Subcutaneous abdominal adipose tissue (tissue), 5 donors: ENCODE measurements at regions not wholly inside any gene's neighbourhood (a gene's known extent, or its start where the extent isn't known, plus 50 kb on each side); places are given as distances from the start of the nearest gene placed in this dataset.
"Not testable (repeated sequence)": the region's sequence is repeated elsewhere in the genome, so short reads cannot be mapped to it uniquely, and the experiment has no call there.

Source experiments
- H3K27ac ChIP-seq: one replicate; pipeline ENCODE4 v1.7.0; 2013; ENCODE audit warnings: low read depth, mild to moderate bottlenecking, inconsistent platforms, low read length, moderate library complexity
- H3K27me3 ChIP-seq, 5 donors: one replicate each; pipeline ENCODE4 v1.7.0; 2013; ENCODE audit warnings: low read length in 5 of 5, inconsistent platforms in 1 of 5; ENCODE audit not compliant: control insufficient read depth in 5 of 5, insufficient read depth in 4 of 5
- H3K36me3 ChIP-seq, 5 donors: one replicate each; pipeline ENCODE4 v1.7.0; 2013; ENCODE audit warnings: low read length in 5 of 5; ENCODE audit not compliant: control insufficient read depth in 5 of 5, insufficient read depth in 5 of 5
- H3K4me1 ChIP-seq, 5 donors: one replicate each; pipeline ENCODE4 v1.7.0; 2013; ENCODE audit warnings: low read length in 5 of 5, mild to moderate bottlenecking in 3 of 5, moderate library complexity in 1 of 5; ENCODE audit not compliant: control insufficient read depth in 5 of 5, insufficient read depth in 5 of 5
- H3K4me3 ChIP-seq, 5 donors: one replicate each; pipeline ENCODE4 v1.7.0; 2013; ENCODE audit warnings: low read length in 5 of 5, low read depth in 1 of 5
- H3K9ac ChIP-seq, 5 donors: one replicate each; pipeline ENCODE4 v1.7.0; 2013; ENCODE audit warnings: low read length in 5 of 5, mild to moderate bottlenecking in 4 of 5, moderate library complexity in 3 of 5
- H3K9me3 ChIP-seq, 5 donors: one replicate each; pipeline ENCODE4 v1.7.0; 2013; ENCODE audit warnings: low read length in 5 of 5; ENCODE audit not compliant: control insufficient read depth in 5 of 5
- donor health status: healthy.
- donor health status: healthy.
- donor health status: healthy.
- donor health status: healthy.
- donor health status: healthy.

- no peak overlapping the region for H3K4me3 ChIP-seq
- H3K9me3 ChIP-seq, result peaks cover 4 to 17% (median 9%) of the 10 kb centered on the region in 5 donors
- no peaks in the 10 kb centered on the region for H3K27me3 ChIP-seq
- no peaks in the 10 kb centered on the region for H3K4me1 ChIP-seq
- H3K9ac ChIP-seq, result no peak overlapping the region
- H3K36me3 ChIP-seq, result no peaks in the 10 kb centered on the region
- H3K27ac ChIP-seq, result no peak overlapping the region
Observed at GRCh38 chr19:30978639-30979038, 370.6 kb downstream of the TSHZ3 start.

GRCh38 chr19:30969591-30969990, 379.6 kb downstream of the TSHZ3 start:
- H3K27ac ChIP-seq, result no peak overlapping the region
- no peak overlapping the region for H3K9ac ChIP-seq
- H3K4me3 ChIP-seq, result no peak overlapping the region
- H3K27me3 ChIP-seq, result no peaks in the 10 kb centered on the region
- no peaks in the 10 kb centered on the region for H3K9me3 ChIP-seq
- no peaks in the 10 kb centered on the region for H3K4me1 ChIP-seq
- H3K36me3 ChIP-seq, result no peaks in the 10 kb centered on the region

GRCh38 chr19:30968841-30969399, 380.3 kb downstream of the TSHZ3 start:
- no peak overlapping the region for H3K27ac ChIP-seq
- H3K9ac ChIP-seq, result no peak overlapping the region
- no peaks in the 10 kb centered on the region for H3K4me1 ChIP-seq
- no peaks in the 10 kb centered on the region for H3K36me3 ChIP-seq
- H3K9me3 ChIP-seq, result no peaks in the 10 kb centered on the region
- H3K27me3 ChIP-seq, result no peaks in the 10 kb centered on the region
- H3K4me3 ChIP-seq, result no peak overlapping the region

- no peaks in the 10 kb centered on the region for H3K36me3 ChIP-seq
- H3K9ac ChIP-seq, result no peak overlapping the region
- H3K4me3 ChIP-seq, result no peak overlapping the region
- H3K27me3 ChIP-seq, result no peaks in the 10 kb centered on the region
- peaks cover 0 to 4% (median 0%) of the 10 kb centered on the region in 5 donors for H3K9me3 ChIP-seq
- no peaks in the 10 kb centered on the region for H3K4me1 ChIP-seq
- no peak overlapping the region for H3K27ac ChIP-seq
Observed at GRCh38 chr19:30968210-30968609, 381.0 kb downstream of the TSHZ3 start.

GRCh38 chr19:30966486-30966885, 382.8 kb downstream of the TSHZ3 start:
- no peak overlapping the region for H3K4me3 ChIP-seq
- H3K9ac ChIP-seq, result no peak overlapping the region
- H3K9me3 ChIP-seq, result peaks cover 0 to 5% (median 0%) of the 10 kb centered on the region in 5 donors
- H3K27ac ChIP-seq, result no peak overlapping the region
- no peaks in the 10 kb centered on the region for H3K4me1 ChIP-seq
- H3K36me3 ChIP-seq, result no peaks in the 10 kb centered on the region
- no peaks in the 10 kb centered on the region for H3K27me3 ChIP-seq

- no peaks in the 10 kb centered on the region for H3K36me3 ChIP-seq
- H3K4me3 ChIP-seq, result no peak overlapping the region
- no peak overlapping the region for H3K27ac ChIP-seq
- H3K27me3 ChIP-seq, result peaks cover 0 to 4% (median 2%) of the 10 kb centered on the region in 5 donors
- H3K9me3 ChIP-seq, result peaks cover 0 to 7% (median 3%) of the 10 kb centered on the region in 5 donors
- no peak overlapping the region for H3K9ac ChIP-seq
- no peaks in the 10 kb centered on the region for H3K4me1 ChIP-seq
Observed at GRCh38 chr19:30959011-30959410, 390.2 kb downstream of the TSHZ3 start.

GRCh38 chr19:30955112-30956104, 393.8 kb downstream of the TSHZ3 start:
- Histone ChIP-seq H3K27me3 (peaks cover 0 to 4% (median 2%) of the 10 kb centered on the region in 5 donors), H3K4me1 (no peaks in the 10 kb centered on the region), H3K9me3 (no peaks in the 10 kb centered on the region), H3K4me3 (no peak overlapping the region), H3K27ac (no peak overlapping the region), H3K9ac (no peak overlapping the region), H3K36me3 (no peaks in the 10 kb centered on the region)

- H3K27ac ChIP-seq, H3K36me3 ChIP-seq, H3K9me3 ChIP-seq, H3K4me1 ChIP-seq, H3K4me3 ChIP-seq, H3K9ac ChIP-seq: not testable (repeated sequence)
- H3K27me3 ChIP-seq, result peaks cover 0 to 15% (median 6%) of the 10 kb centered on the region in 5 donors
Observed at GRCh38 chr19:30944276-30944932, 404.8 kb downstream of the TSHZ3 start.

- peaks cover 0 to 15% (median 6%) of the 10 kb centered on the region in 5 donors for H3K27me3 ChIP-seq
- no peak overlapping the region for H3K9ac ChIP-seq
- H3K4me3 ChIP-seq, result no peak overlapping the region
- no peak overlapping the region for H3K27ac ChIP-seq
- H3K36me3 ChIP-seq, result no peaks in the 10 kb centered on the region
- H3K9me3 ChIP-seq, result no peaks in the 10 kb centered on the region
- no peaks in the 10 kb centered on the region for H3K4me1 ChIP-seq
Observed at GRCh38 chr19:30943101-30943843, 406.0 kb downstream of the TSHZ3 start.
